SW480 (cell line): ENCODE measurements at regions not wholly inside any gene's neighbourhood (a gene's known extent, or its start where the extent isn't known, plus 50 kb on each side); places are given as distances from the start of the nearest gene placed in this dataset.
"Not testable (repeated sequence)": the region's sequence is repeated elsewhere in the genome, so short reads cannot be mapped to it uniquely, and the experiment has no call there.

ENCODE experiments used
- DNase-seq: peaks from one replicate; pipeline ENCODE4 v3.0.0-alpha.2; 2016; ENCODE audit warnings: low spot score

DNA sequence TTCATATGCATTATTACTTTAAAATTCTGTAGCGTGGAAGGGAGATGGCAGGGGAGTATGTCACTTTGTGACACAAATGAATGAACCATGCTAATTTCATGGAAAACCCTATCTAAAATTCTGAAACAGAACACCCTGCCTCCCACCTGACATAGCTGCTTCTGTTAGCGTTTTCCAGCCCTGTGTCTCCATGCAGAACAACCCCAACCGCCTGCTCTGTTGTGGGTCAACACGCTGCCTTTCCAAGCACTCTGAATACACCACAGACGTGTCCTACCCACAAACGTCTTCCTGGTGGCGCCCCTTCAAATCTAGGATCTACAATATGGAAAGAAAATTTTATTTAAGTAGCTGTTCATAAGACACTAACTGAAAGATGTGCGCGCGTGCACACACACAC lies 238.6 kb downstream of the TRIML1 start:
- DNase-seq: no peak

DNA sequence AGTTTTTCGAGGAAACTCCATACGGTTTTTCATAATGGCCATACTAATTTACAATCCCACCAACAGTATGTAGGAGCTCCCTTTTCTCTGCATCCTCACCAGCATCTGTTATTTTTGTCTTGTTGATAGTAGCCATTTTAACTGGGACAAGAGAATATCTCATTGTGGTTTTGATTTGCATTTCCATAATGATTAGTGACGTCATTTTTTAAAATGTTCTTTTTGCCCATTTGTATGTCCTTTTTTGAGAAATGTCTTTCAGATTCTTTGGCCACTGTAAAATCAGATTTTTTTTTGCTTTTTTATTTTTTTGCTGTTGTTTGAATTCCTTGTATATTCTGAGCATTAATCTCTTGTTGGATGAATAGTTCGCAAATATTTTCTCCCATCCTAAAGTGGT lies 243.9 kb downstream of the TRIML1 start:
- no peak for DNase-seq

DNA sequence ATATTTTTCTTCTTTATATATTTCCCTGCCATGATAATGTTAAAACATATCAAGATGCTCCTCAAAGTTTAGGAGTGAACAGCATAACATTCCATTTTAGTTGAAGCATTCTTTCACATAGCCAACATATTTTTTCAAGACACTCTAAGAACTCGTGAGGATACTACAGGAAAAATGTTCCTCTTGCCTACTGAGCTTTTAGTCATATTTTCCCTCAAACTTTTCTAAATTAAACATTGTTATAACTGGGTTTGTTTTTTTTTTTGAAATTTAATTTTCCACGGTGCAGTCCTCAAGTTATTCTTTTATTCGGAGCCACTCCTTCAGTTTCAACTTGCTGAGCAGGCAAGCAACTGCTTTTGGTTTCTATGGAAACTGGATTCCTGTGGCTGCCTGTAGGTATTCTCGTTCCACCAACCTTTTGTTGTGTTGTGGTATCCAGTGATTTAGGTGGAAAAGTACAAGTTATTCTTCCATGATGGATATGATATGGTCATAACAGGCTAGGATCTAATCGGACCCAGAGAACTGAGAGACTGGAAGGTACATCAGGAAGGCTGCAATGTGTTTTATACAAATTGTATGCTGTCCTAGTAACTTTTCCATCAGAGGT lies 248.0 kb downstream of the TRIML1 start:
- DNase-seq: peak; percentile 72

DNA sequence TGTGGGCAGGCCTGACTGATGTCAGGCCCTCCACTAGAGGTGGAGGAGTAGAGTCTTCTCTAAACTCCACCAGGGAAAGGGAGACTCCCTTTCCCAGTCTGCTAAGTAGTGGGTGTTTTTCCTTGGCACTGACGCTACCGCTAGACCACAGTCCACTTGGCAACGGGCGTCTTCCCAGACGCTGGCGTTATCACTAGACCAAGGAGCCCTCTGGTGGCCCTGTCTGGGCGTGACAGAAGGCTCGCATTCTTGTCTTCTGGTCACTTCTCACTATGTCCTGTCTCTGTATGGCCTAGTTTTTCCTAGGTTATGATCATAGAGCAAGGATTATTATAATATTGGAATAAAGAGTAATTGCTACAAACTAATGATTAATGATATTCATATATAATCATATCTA lies 252.1 kb downstream of the TRIML1 start:
- DNase-seq: not testable (repeated sequence)

DNA sequence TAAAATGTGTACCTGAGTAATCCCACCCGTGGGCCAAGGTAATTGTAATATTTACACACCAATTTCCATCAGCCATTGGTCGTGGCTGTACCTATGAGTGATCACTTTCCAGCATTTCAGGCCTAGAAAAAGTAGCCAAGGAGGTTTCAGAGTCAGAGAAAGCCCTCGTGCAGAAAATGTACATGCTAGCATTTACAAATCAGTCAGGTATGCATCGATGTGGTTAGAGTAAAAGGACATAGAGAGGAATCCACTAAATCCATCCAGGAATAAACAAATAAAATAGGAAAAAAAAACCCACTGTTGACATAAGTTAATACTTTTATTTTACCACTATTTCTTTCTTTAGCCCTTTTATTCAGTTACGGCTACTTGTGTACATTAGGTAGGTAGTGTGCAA lies 256.8 kb downstream of the TRIML1 start:
- no peak for DNase-seq

- no peak for DNase-seq
Measured at GRCh38 chr4:188399834-188400233, 260.6 kb downstream of the TRIML1 start.

DNA sequence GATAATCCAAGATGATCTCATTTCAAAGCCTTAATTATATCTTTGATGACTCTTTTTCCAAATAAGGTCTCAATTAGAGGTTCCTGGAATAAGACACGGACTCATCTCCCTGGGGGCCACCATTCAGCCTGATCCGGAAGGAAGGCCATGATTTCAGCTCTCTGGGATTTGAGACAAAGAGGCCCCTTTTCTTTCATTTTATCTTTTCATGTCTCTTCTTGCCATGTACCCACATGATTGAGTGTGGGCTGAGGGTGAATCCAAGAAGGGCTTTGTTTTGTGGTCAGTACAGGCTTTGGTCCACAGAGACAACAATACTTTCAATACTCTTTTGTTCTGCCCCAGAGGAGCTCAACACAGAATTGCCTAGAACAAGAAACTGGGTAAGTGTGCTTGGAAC lies 261.2 kb downstream of the TRIML1 start:
- no peak for DNase-seq

GRCh38 chr4:188403272-188403671 lies 264.0 kb downstream of the TRIML1 start:
- no peak for DNase-seq

- not testable (repeated sequence) for DNase-seq
Measured at GRCh38 chr4:188405071-188405835, 266.0 kb downstream of the TRIML1 start.

DNA sequence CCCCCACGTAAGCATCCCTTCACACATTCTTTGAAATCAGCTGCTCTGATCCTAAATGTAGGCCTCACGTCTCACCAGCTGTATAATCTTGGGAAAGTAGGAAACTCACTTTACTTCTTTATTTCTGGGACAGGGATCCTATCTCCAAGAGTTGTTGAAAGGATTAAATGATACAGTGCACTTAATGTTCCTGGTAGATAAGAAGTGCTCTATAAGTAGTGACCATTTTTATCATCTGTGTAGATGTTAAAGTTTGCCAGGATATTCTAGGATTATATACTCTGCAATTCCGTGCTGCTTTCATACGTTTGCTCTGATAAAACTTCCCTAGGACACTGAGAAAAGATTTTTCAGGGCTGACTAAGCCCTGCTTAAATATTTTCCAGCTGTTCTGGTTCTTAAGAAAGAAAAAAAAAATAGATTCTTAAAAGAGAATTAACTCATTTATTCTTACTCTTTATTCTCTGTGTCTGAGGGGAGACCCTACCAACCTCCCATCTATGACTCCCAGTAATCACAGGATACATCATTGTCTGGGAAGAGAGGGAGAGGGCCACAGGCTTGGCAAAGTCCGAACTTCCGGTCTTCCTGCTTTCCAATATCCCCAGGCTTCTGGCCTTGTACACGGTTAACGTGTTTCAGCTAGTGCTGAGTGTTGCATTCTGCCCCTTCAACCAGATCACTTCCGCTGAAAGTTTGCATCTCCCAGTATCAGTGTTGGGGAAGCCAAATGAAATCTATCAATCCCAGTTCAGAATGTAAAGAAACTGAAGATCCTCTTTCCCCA lies 269.2 kb downstream of the TRIML1 start:
- no peak for DNase-seq

DNA sequence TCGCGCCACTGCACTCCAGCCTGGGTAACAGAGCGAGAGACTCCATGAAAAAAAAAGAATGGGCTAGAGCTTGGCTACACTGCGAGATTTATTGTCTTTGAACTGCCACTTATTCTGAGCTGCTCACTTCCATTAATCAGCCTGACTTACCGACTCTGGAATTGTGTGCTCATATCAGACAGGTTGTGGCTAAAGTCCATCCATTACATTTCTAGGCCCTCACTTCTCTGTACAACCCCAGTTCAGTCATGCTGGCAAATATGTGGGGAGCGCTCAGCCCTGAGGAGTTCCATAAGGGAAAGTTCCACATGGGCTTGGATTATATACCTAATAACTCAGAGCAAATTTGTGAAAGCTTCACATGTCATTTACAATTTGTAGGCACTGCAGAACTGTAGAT lies 270.6 kb downstream of the TRIML1 start:
- no peak for DNase-seq

DNA sequence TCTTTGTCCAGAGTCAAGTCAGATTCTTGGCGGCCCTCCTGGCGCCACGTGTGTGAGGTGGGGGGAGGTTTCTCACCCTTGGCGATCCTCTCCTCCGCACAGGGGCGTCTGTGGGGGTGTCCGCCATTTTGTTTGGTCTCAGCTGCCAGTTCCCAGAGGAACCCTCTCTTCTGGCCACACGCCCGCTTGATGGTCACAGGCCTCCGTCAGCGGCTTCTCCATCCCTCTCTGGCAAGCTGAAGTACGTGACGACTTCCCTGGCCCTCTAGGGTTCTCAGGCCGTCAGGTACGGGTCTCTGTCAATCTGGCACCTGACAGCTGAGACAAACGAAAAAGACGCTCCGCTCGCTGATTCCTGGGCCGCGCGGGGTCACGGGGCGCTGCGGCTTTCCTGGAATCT lies 272.6 kb downstream of the TRIML1 start:
- no peak for DNase-seq

GRCh38 chr4:188412499-188412898 lies 273.3 kb downstream of the TRIML1 start:
- DNase-seq: no peak

DNA sequence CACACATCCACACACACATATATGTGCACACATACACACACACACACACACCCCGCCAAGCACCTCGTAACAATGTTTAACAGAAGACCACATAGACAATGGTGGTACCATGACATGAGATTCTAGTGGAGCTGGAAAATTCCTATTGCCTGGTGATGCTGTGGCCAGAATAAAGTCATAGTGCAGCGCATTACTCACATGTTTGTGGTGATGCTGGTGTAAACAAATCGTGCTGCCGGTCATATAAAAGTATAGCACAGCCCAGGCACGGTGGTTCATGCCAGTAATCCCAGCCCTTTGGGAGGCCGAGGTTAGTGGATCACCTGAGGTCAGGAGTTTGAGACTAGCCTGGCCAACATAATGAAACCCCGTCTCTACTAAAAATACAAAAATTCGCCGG lies 275.2 kb downstream of the TRIML1 start:
- no peak for DNase-seq

DNA sequence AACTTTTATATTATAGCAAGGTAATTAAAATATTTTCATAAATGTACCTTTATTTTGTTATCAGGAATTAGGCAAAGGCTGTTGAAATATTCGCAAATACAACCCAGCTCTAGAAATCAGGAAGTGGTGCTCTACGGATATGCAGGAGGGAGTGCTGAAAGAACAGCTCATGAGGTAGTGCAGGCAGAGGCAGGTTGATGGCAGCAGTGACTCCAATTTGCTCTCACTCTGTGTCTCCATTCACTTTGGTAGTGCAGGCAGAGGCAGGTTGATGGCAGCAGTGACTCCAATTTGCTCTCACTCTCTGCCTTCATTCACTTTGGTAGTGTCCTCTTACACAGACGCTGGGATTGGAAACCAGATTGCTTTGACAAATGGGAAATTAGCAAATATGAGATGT lies 277.9 kb downstream of the TRIML1 start:
- no peak for DNase-seq

- no peak for DNase-seq
Measured at GRCh38 chr4:188423039-188423438, 283.8 kb downstream of the TRIML1 start.

DNA sequence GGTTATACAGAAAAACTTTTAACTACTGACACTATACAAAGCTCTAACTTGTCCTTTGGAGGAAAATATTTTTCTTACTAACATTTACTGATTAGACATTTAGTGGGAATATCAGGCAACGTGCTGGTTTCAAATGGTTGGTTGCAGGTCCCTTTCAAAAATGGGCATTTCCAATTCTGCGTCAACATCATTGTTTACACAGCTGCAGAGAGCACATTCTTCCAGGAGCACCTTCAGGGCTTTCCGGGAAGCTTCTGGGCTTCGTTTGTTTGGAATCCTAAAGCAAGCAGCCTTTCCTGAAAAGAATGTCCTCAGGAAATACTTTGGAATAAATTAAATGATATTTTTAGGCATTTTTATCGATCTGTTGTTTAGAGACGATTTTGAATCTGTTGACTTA lies 289.7 kb downstream of the TRIML1 start:
- no peak for DNase-seq

- no peak for DNase-seq
Measured at GRCh38 chr4:188429965-188430364, 290.7 kb downstream of the TRIML1 start.

GRCh38 chr4:188430384-188430783 lies 291.1 kb downstream of the TRIML1 start:
- no peak for DNase-seq

- no peak for DNase-seq
Measured at GRCh38 chr4:188432328-188432727, 293.1 kb downstream of the TRIML1 start.

DNA sequence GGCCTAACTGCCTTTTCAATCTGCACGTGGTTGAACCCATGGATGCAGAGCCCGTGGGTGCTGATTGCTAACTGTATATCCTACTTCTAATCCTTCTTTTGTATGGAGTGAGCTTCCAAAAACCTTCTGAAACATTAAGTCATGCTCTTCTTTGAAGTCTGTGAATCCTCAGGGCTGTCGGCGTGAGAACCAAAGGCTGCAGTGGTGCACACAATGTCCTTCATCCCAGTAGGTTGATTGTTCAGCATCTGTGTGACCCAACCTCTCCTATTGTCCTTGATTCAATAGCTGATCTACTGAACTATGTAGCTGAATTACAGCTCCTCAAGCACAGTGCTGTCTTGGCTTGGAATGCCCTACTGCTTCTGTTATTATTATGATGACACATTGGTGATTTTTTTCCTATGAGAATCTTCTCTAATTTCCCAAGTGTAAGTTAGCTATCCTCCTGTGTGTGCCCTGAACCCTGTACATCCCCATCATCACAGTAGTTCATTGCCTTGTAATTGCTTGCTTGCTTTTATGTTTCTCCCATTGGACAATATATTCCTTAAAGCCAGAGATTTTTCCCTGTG lies 294.6 kb downstream of the TRIML1 start:
- no peak for DNase-seq

GRCh38 chr4:188434643-188435042 lies 295.4 kb downstream of the TRIML1 start:
- DNase-seq: no peak

DNA sequence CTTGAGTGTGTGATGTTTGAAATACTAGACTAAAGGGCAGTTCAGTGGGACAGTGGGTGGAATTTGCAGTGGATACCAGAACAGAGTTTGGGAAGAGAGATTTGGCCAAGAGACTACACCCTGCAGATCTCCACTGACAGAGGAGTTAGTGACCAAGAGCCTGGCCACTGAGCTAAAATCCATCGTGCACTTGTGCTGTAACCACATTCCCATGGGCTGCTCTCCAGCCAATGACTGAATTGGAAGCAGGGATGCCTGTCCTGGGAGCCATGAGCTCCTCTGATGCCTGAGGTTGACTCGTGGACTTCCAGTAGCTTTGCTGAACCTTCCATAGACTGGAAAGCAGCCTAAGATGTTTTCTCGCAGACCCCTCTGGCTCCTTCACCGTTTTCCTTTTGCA lies 296.1 kb downstream of the TRIML1 start:
- no peak for DNase-seq
